HG02885 (cell line): ENCODE measurements at regions not wholly inside any gene's neighbourhood (a gene's known extent, or its start where the extent isn't known, plus 50 kb on each side); places are given as distances from the start of the nearest gene placed in this dataset.

Source experiments
- ATAC-seq: cut with Tn5 transposase; IDR thresholded peaks from one replicate; pipeline ENCODE4 v1.9.1; 2021; ENCODE audit warnings: mild to moderate bottlenecking; ENCODE audit not compliant: unreplicated experiment, poor library complexity

- ATAC-seq = no peak
Observed at GRCh38 chr14:85444635-85445034, 85.3 kb upstream of the FLRT2 start.

- no peak for ATAC-seq
Observed at GRCh38 chr14:85445151-85445795, 84.7 kb upstream of the FLRT2 start.

GRCh38 chr14:85447883-85448282 is 82.1 kb upstream of the FLRT2 start:
- ATAC-seq = no peak

- ATAC-seq = no peak
Observed at GRCh38 chr14:85451421-85451820, 78.5 kb upstream of the FLRT2 start.

- ATAC-seq = no peak
Observed at GRCh38 chr14:85453401-85454225, 76.3 kb upstream of the FLRT2 start.

GRCh38 chr14:85454226-85454813 is 75.6 kb upstream of the FLRT2 start:
- no peak for ATAC-seq

- ATAC-seq = no peak
Observed at GRCh38 chr14:85459361-85460000, 70.5 kb upstream of the FLRT2 start.

- no peak for ATAC-seq
Observed at GRCh38 chr14:85461432-85462133, 68.4 kb upstream of the FLRT2 start.

- no peak for ATAC-seq
Observed at GRCh38 chr14:85463512-85463911, 66.4 kb upstream of the FLRT2 start.

GRCh38 chr14:85464135-85464895 is 65.6 kb upstream of the FLRT2 start:
- no peak for ATAC-seq

- no peak for ATAC-seq
Observed at GRCh38 chr14:85466678-85467077, 63.3 kb upstream of the FLRT2 start.

GRCh38 chr14:85468816-85469215 is 61.1 kb upstream of the FLRT2 start:
- no peak for ATAC-seq

GRCh38 chr14:85471156-85471555 is 58.8 kb upstream of the FLRT2 start:
- no peak for ATAC-seq

- ATAC-seq = no peak
Observed at GRCh38 chr14:85471744-85472143, 58.2 kb upstream of the FLRT2 start.

- ATAC-seq = no peak
Observed at GRCh38 chr14:85474431-85474830, 55.5 kb upstream of the FLRT2 start.

GRCh38 chr14:85475113-85475512 is 54.8 kb upstream of the FLRT2 start:
- no peak for ATAC-seq

GRCh38 chr14:85479306-85479705 is 50.6 kb upstream of the FLRT2 start:
- ATAC-seq = no peak

GRCh38 chr14:85479771-85480170 is 50.2 kb upstream of the FLRT2 start:
- ATAC-seq = no peak
